ENCODE measurements at regions not wholly inside any gene's neighbourhood (a gene's known extent, or its start where the extent isn't known, plus 50 kb on each side); places are given as distances from the start of the nearest gene placed in this dataset.

GRCh38 chr2:126372406-126372805 is 283.6 kb upstream of the GYPC start:
- no peak overlapping the region for H2AFZ ChIP-seq (ENCODE audit: low read length)
- H3K9me2 ChIP-seq (ENCODE audit: low read depth, low read length): no peaks in the 10 kb centered on the region
- no peak overlapping the region for H3K4me2 ChIP-seq (ENCODE audit: low read length)
- no peaks in the 10 kb centered on the region for H3K36me3 ChIP-seq (ENCODE audit: insufficient read depth, low read length)
- no peak overlapping the region for H3K27ac ChIP-seq (ENCODE audit: low read depth, low read length, poor library complexity, severe bottlenecking)
- H3K27me3 ChIP-seq (ENCODE audit: insufficient read depth, low read length): no peaks in the 10 kb centered on the region
- H3K9me3 ChIP-seq (ENCODE audit: low read length): no peaks in the 10 kb centered on the region
- no peak overlapping the region for H3K4me3 ChIP-seq (ENCODE audit: low read depth, low read length, poor library complexity, severe bottlenecking)
- no peaks in the 10 kb centered on the region for H4K20me1 ChIP-seq (ENCODE audit: insufficient read depth, low read length)
- no peaks in the 10 kb centered on the region for H3F3A ChIP-seq (ENCODE audit: insufficient read depth, low read length)
- H3K9ac ChIP-seq (ENCODE audit: low read length): no peak overlapping the region
- no peak for TF ChIP-seq EZH2 (IDR thresholded peaks at IDR 0.05; ENCODE audit: borderline replicate concordance, low read length)
- TF ChIP-seq, protein P1, sequence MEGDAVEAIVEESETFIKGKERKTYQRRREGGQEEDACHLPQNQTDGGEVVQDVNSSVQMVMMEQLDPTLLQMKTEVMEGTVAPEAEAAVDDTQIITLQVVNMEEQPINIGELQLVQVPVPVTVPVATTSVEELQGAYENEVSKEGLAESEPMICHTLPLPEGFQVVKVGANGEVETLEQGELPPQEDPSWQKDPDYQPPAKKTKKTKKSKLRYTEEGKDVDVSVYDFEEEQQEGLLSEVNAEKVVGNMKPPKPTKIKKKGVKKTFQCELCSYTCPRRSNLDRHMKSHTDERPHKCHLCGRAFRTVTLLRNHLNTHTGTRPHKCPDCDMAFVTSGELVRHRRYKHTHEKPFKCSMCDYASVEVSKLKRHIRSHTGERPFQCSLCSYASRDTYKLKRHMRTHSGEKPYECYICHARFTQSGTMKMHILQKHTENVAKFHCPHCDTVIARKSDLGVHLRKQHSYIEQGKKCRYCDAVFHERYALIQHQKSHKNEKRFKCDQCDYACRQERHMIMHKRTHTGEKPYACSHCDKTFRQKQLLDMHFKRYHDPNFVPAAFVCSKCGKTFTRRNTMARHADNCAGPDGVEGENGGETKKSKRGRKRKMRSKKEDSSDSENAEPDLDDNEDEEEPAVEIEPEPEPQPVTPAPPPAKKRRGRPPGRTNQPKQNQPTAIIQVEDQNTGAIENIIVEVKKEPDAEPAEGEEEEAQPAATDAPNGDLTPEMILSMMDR (IDR thresholded peaks at IDR 0.05; ENCODE audit: low read length): no peak
- no peaks in the 10 kb centered on the region for H3K79me2 ChIP-seq (ENCODE audit: insufficient read depth, low read length)
- no peaks in the 10 kb centered on the region for H3K4me1 ChIP-seq (ENCODE audit: insufficient read depth, low read length, severe bottlenecking)

- no peak overlapping the region for H3K4me2 ChIP-seq (ENCODE audit: low read length)
- no peaks in the 10 kb centered on the region for H3K79me2 ChIP-seq (ENCODE audit: insufficient read depth, low read length)
- H3K4me1 ChIP-seq (ENCODE audit: insufficient read depth, low read length, severe bottlenecking): no peaks in the 10 kb centered on the region
- H4K20me1 ChIP-seq (ENCODE audit: insufficient read depth, low read length): no peaks in the 10 kb centered on the region
- TF ChIP-seq, protein P1 (IDR thresholded peaks at IDR 0.05; ENCODE audit: low read length): no peak
- TF ChIP-seq EZH2 (IDR thresholded peaks at IDR 0.05; ENCODE audit: borderline replicate concordance, low read length): no peak
- no peak overlapping the region for H3K4me3 ChIP-seq (ENCODE audit: low read depth, low read length, poor library complexity, severe bottlenecking)
- H3K27me3 ChIP-seq (ENCODE audit: insufficient read depth, low read length): no peaks in the 10 kb centered on the region
- no peak overlapping the region for H2AFZ ChIP-seq (ENCODE audit: low read length)
- no peak overlapping the region for H3K9ac ChIP-seq (ENCODE audit: low read length)
- no peaks in the 10 kb centered on the region for H3K9me2 ChIP-seq (ENCODE audit: low read depth, low read length)
- H3F3A ChIP-seq (ENCODE audit: insufficient read depth, low read length): no peaks in the 10 kb centered on the region
- H3K9me3 ChIP-seq (ENCODE audit: low read length): no peaks in the 10 kb centered on the region
- H3K27ac ChIP-seq (ENCODE audit: low read depth, low read length, poor library complexity, severe bottlenecking): no peak overlapping the region
- H3K36me3 ChIP-seq (ENCODE audit: insufficient read depth, low read length): no peaks in the 10 kb centered on the region
Measured at GRCh38 chr2:126378176-126378575, 277.8 kb upstream of the GYPC start.

DNA sequence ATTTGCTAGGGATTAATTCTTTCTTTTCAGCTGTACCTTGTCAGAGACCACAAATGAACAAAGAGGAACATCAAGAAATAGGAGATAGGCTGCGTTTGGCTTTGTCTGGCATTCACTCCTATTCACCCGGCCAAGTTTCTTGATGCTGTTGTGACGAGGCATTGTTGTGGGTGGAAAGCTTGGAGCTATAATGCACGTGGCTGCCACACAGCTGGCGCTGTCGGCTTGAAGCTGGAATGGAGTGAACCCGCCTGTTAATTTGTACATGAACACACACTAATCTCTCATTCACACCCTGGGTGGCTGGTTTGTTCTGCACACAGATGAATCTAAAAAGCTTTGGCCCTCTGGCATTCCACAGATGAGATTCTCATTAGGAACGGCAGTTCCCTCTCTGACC is 274.9 kb upstream of the GYPC start:
- no peaks in the 10 kb centered on the region for H3K4me1 ChIP-seq (ENCODE audit: insufficient read depth, low read length, severe bottlenecking)
- no peaks in the 10 kb centered on the region for H3K9me2 ChIP-seq (ENCODE audit: low read depth, low read length)
- H3K4me3 ChIP-seq (ENCODE audit: low read depth, low read length, poor library complexity, severe bottlenecking): no peak overlapping the region
- H3K36me3 ChIP-seq (ENCODE audit: insufficient read depth, low read length): no peaks in the 10 kb centered on the region
- no peak overlapping the region for H3K27ac ChIP-seq (ENCODE audit: low read depth, low read length, poor library complexity, severe bottlenecking)
- H3K79me2 ChIP-seq (ENCODE audit: insufficient read depth, low read length): no peaks in the 10 kb centered on the region
- no peak overlapping the region for H3K4me2 ChIP-seq (ENCODE audit: low read length)
- H3K9me3 ChIP-seq (ENCODE audit: low read length): no peaks in the 10 kb centered on the region
- H3F3A ChIP-seq (ENCODE audit: insufficient read depth, low read length): no peaks in the 10 kb centered on the region
- H4K20me1 ChIP-seq (ENCODE audit: insufficient read depth, low read length): no peaks in the 10 kb centered on the region
- TF ChIP-seq EZH2 (IDR thresholded peaks at IDR 0.05; ENCODE audit: borderline replicate concordance, low read length): no peak
- TF ChIP-seq, protein P1 (IDR thresholded peaks at IDR 0.05; ENCODE audit: low read length): no peak
- no peaks in the 10 kb centered on the region for H3K27me3 ChIP-seq (ENCODE audit: insufficient read depth, low read length)
- H3K9ac ChIP-seq (ENCODE audit: low read length): no peak overlapping the region
- no peak overlapping the region for H2AFZ ChIP-seq (ENCODE audit: low read length)
